IPS-NIHi11 (cell line): ENCODE measurements at regions not wholly inside any gene's neighbourhood (a gene's known extent, or its start where the extent isn't known, plus 50 kb on each side); places are given as distances from the start of the nearest gene placed in this dataset.

ENCODE experiments used
- DNase-seq: peaks from one replicate; pipeline ENCODE4 v3.0.0; 2012; ENCODE audit warnings: mixed read lengths, low spot score

DNA sequence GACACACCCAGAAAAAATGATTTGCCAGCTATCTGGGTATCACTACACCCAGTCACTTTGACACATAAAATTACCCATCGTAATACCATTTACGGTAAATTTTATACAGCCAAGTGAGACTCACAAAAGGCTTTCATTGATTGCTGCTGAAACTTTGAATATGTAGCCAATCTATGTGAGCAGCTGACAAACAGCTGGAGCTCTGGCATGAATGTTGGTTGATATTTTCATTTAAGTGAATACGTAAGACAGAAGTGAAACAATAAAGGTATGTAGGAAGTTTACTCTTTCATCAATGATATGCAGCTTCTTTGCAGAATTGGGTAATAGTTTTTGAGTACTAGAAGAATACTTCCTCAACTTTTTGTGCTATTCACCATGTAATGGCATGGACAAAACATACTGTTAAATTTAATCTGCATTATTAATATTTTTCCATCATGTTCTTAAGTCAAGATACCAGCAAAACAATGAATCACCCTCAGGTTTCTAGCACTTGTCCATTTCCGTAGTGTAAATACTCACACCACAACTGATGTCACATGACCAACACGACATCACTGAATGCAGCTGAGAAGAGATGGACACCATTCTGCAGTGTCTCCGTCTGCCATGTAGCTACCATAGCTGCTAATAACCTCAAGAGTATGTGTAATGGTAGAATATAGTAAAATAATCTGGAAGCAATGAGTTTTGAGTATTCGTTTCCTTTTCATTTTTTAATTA, 205.9 kb upstream of the HES1 start:
- DNase-seq, result no peak

DNA sequence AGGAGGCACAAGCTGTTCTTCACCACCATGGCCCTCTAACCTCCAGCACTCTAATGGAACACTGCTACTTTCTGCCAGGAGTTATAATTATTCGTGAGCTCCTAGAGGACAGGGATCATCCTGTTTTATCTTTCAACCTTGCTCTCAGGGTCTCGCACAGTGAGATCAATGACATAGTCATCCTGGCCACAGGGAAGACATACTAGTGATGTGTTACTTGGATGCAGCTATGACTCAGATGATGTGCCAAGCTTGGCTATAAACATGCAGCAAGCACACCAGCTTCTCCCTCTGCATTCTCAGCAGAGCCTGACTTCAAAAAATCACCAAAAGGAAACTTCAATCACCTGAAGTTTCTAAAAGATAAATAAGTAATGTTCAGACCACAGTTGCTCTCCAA, 203.8 kb upstream of the HES1 start:
- no peak for DNase-seq

DNA sequence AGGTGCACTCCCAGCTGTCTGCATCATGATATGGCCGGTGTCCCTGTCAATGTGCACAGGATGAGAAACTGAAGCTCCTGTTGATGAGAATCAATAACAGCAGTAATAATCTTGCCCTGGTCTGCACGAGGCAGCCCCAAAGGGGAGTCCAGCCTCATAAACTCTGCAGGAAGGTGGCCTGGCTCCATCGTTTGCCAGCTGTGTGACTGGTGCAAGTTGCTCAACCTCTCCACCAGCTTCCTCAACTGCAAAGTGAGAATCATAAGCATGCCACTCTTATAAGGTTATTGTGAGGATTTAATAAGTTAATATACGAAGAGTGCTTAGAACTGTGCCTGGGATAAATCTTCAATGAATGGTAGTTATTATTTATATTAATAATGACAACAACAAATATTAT, 203.4 kb upstream of the HES1 start:
- DNase-seq, result no peak

DNA sequence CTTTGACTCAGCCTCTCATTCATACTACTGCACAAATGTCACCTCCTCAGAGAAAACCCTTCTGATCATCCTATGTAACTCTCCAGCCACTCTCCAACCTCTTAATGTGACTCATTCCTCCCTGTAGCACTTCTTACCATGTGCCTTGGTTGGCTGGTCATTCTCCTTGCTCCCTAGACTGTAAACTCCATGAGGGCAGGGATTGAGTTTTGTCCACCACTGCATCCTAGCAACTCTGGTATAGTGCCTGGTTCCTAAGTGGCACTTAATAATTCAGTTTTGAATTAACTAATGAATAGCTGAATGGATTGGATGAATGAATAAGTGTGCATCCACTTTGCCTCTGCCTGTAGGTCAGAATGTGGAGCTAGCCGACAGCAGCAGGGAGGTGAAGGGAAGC, 202.5 kb upstream of the HES1 start:
- DNase-seq, result no peak

DNA sequence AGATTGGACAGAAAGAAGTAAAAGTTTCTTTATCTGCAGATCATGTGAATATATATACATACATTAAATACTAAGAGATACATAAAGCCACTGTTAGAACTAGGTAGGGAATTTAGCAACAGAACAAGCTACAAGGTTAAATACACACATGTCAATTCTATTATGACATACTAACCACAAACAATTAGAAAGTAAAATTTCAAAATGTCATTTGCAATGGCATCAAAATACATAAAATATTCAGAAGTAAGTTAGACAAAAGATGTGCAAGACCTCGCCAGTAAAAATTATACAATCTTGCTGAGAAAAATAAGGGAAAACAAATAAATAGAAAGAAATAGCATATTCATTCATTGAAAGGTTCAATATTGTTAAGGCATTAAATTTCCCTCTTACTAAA, 200.0 kb upstream of the HES1 start:
- no peak for DNase-seq

DNA sequence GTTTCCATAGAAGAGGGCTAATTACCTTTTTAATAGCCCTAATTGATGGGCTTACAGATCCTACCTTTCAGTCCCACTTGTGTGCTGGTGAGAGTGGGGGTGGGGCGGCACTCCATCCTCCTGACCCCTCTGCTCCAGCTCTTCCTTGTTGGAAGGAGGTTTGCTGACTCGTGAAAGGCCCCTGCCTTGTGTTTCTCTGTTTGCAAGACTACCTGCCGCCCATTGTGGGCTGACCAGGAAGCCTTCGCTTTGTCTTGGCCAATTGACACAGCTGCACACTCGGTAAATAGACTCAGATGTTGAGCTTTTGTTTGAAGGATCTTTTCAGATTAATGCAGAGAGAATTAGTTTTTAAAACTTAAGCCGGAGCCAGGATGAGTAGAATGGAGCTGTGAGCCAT, 197.3 kb upstream of the HES1 start:
- no peak for DNase-seq

DNA sequence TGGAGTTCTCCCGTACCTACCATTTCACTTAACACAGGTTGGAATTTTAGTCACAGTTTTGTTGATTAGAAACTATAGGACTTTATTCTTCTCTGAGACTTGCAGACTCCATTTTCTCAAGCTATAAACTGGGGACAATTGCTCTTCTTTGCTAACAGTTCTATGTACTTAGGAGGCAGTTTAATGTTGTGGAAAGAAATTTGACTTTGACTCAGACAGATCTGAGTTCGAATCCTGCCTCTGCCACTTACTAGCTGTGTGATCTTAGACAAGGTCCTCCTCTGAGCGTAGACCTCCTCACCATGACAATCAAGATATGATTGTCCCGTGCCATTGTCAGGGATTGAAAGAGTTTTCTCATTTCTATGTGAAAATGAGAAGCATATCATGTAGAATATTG, 196.4 kb upstream of the HES1 start:
- DNase-seq, result no peak

DNA sequence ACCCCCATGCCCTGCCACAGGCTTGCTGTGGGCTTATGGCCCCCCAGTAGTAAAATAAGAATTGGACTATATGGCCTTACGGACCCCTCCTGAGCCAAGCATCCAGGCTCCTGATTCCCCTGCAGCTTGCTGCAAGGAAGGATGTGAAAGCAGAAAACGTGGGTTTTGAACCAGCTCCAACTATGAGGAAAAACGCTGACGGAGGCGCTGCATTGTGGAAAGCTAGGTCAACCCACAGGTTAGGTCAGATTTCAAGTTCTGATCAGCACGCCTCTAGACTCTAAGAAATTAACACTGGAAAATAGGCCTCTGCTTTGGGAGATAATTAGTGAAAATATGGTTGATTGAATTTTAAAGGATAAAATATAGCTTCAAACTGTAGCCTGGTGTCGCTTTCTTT, 195.4 kb upstream of the HES1 start:
- no peak for DNase-seq

DNA sequence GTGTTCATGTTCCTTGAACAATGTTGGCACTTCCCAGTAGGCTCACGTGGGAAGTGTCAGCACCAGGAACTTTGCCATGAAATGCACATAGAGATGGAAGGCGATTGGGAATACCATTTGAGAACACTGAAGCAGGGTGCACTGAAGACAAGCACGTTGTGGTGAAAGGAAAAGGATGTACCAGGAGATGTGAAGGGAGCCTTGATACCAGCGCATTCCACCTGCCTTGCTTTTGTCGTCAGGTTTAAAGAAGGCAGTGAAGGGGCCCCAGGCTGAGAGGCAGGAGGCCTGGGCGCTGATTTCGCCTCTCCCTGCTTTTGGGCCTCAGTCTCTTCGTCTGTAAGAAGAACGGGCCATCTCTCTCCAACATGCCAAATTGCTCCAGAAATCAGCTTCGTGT, 194.5 kb upstream of the HES1 start:
- DNase-seq, result no peak

DNA sequence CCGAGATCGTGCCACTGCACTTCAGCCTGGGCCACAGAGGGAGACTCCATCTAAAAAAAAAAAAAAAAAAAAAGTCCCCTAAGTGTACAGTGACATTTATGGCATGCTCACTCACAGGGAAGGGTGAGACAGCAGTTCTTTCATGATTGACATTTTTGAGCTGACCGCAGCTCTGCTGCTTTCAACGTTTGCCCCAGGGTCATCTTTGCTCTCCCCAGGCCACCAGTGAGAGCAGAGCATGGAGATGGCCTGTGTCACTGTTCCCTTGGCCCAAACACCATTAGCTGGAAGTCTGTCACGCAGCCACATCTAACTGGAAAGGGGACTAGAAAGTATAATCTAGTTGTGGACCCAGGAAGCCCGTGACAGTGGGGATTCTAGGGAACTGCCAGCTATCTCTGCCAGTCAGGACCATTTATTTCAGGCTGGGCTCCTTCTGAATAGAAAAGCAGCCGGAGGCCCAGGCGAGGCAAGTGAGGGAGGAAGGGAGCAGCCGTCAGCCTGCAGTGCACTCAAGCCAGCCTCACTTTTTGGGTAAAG, 193.4 kb upstream of the HES1 start:
- DNase-seq, result no peak

DNA sequence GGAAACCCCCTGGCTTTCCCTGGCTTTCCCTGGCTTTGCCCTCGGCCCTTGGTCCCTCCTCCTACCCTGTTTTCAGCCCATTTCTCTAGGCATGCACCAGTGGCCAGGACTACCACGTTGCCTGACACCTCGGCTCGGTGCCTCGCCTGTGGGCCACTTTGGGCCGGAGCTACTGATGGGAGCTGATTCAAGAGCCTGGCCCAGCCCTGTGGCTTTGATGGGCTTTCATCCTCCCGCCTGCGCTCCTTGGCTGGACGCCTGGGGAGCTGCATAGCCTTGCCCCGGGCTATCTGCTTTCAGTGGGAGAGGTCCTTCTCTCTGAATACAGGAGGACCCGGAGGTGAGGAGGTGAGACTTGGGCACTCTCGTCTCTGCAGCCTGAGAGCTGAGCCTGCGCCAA, 192.7 kb upstream of the HES1 start:
- peak; percentile 43 for DNase-seq

DNA sequence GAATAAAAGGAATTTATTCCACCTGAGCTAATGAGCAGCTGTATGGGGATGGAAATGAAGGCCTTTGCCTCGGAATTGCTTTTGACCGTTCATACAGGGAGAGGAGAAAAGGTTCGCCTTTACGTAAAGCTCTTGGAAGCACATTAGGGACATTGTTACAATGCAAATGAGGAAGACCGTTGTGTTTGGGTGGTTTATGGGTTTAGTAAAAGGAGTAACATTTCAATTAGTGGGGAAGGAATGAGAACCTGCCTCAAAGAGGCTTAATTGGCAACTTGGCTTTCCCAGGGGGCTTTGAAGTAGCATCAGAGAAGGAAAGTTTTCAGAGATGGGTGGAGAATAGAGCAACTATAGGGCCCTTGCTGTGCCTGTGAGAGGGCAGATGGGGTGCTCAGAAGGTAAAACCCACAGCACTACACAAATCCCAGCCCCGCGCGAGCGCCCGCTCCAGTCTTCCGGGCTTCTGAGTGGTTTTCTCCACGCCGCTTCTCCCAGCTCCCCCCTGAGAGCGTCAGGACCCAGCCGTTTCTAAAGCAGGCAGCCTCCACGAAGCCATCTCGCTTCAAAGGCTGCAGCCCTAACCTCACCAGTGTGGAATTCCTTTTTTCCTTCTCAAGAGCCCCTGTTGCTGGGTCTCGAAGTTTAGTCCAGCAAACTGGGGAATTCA, 192.0 kb upstream of the HES1 start:
- DNase-seq, result no peak

DNA sequence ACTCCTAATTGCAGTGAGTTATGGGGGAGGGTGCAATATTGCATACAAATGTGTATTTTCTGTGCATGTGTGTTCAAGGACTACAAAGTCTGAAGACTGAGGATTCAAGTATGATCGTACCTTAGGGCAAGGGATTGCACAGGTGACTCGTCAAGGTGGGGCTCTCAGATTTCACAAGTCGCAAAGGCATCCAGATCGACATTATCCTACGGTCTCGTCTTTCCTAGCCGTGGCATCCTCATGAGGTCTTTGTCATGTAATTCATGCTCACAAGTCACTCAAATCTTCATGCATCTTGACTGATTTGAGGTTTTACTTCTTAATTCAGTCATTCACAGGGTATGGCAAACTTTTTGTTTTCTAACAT, 191.4 kb upstream of the HES1 start:
- DNase-seq, result no peak

DNA sequence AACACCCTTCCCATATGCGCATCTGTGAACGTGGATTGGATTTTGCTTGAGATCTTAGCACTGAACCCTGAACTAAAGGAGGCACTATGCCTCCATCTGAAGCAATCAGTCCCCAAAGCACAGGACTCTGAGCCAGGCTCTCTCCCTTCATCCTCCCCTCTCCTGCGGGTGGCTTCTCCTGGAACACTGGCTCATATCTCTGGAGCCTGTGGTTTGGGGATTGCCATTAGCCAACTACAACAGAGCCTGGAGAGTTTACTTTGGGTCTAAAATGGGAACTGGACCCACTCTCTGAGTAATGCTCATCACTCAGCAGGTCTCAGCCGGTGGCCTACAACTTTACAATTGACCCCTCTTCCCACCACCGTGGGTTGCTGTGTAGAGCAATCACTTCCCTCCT, 190.8 kb upstream of the HES1 start:
- DNase-seq, result no peak

DNA sequence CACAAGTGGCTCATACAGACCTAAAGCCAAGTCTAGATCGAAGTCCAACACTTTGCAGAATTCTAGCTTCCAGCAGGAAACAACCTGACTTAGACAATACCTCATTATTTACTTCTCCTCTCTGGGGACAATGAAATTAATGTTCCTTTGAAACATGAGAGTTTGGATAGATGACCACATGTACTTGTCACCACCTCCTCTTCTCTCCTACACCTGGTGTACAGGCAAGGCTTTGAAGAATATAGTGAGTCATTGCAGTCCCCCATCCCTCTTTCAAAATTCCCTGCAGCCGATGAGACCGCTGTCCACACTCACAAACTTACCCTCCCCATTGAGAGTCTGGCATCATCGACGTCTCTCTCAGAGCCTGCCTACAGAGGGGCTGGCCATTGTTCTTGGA, 189.0 kb upstream of the HES1 start:
- peak; percentile 38 for DNase-seq

DNA sequence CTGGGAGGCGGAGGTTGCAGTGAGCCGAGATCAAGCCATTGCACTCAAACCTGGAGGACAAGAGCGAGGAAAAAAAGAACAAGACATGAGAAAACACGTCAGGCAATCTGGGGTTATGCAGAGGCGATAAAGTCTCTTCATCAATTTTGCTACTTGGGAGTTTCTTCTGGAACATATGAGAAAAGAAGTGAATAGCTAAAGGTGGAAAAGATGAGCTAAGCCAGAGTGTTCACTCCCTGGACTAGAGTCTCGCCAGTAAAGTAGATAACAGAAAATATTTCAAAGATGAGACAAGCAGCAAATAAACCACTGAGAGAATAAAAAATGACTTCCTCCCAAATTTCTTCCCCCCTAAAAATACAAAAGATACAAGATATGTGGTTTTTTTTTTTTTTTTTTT, 188.4 kb upstream of the HES1 start:
- DNase-seq, result no peak

DNA sequence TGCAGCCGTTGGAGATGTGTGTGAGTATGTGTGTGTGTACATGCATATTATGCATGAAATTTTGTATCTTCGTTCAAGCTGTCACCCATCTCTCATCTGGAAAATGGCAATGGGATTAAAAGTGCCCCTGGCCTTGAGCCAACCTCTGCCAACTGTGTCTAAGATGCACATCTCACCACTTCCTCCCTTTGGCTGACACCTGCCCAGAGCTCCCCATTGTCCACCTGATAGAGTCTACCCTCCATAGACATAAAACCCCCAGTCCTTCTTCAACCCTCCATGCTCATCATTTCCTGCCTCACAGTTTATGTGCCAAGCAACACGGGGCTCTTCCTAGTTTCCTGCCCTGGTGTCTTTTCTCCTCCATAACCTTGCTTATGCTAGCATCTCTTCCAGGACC, 187.5 kb upstream of the HES1 start:
- no peak for DNase-seq

DNA sequence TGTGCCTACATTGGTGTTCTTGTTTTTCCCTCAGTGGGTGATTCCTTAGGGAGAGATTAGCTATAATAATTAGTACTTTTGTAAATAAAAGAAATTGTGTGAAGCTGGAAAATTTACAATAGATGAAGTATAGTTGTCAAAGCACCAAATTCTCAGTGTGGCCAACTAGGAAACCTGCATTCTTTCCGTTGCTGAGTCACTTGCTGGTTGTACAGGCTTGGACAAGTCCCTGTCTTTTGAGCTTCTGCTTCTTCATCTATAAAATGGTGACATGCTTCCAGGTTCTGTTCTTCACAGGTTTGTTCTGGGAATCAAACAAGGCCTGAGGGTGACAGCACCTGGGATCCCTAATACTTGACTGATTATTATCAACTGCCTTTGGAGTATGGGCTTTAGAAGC, 184.1 kb upstream of the HES1 start:
- DNase-seq, result no peak

DNA sequence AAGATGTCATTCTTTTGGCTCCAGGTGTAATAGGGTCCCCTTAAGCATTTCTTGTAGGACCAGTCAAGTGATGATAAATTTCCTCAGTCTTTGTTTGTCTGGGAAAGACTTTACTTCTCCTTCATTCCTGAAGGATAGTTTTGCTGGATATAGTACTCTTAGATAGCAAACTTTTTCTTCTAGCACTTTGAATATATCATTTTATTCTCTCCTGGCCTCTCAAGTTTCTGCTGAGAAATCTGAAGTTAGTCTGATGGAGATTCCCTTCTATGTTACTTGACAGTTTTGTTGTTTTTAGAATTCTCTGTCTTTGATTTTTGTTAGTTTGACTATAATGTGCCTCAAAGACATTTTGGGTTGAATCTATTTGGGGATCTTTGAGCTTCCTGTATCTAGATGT, 181.2 kb upstream of the HES1 start:
- no peak for DNase-seq

DNA sequence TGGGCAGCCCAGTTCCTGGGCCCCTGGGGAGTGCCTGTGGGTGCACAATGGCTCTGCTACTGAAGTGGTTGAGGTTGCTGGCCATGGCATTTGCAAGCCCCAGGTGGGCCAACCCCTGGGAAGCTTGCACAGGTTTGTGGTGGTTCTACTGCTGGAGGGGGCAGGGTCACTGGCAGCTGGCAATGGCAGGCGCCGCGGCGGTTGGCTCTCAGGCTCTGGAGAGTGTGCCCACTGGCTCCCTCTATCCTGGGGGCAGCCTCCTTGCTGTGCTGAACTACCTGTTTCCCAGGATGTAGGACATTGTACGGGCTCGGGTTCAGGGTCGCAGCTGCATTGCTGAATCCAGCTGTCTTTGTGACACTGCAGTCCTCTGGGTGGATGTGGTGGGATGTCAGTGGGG, 180.2 kb upstream of the HES1 start:
- no peak for DNase-seq

DNA sequence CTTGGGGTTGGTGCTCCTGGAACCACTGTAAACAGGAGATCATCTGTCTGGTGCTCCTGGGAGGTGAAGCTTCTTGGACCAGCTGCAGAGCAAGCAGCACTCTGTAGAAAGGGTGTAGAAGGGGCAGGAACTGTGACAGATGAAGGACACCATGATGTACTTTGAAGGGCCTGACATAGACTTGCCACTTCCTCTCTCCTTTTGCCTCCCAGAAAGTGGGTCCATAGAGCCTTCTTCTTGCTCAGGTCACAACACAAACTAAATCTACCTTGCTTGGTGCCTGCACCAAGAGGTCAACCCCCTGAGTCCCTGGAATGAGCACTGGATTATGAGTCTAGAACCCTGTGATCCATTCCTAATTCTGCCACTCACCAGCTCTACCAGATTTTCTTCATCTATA, 176.1 kb upstream of the HES1 start:
- no peak for DNase-seq

DNA sequence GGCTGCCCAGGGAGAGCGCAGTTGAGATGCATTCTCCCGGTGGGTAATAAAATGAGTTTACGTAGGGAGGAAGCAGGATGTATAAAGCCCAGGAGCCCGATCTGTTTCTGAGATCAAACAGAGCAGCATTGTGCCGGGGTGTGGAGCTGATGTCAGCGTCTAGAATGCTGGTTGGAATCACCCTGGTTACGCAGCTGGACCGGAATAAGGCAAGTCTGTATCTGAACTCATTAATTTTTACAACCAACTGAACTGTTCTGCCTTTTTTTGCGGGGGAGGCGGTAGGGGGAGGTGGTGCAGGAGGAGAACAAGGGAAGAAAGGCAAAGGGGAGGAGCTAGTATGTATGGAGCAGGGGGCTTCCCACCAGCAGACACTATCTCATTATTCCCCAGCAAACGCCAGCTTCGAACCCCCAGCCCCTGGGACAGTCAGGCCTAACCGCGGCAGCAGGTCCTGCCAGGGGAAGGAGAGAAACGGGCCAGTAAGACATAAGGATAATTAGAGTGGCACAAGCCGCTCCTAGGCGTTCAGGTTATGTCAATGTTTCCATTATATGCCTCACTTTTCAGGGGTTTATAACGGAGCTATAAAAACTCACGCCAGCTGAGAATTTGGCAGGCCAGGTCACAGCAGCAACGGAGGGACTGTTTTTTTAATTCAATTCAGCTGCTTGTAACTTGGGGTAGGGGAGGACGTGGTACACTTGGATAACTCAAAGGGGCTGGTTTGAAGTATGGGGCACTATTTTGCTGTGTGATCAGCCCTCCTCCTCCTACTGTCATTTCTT, 175.3 kb upstream of the HES1 start:
- DNase-seq, result no peak

DNA sequence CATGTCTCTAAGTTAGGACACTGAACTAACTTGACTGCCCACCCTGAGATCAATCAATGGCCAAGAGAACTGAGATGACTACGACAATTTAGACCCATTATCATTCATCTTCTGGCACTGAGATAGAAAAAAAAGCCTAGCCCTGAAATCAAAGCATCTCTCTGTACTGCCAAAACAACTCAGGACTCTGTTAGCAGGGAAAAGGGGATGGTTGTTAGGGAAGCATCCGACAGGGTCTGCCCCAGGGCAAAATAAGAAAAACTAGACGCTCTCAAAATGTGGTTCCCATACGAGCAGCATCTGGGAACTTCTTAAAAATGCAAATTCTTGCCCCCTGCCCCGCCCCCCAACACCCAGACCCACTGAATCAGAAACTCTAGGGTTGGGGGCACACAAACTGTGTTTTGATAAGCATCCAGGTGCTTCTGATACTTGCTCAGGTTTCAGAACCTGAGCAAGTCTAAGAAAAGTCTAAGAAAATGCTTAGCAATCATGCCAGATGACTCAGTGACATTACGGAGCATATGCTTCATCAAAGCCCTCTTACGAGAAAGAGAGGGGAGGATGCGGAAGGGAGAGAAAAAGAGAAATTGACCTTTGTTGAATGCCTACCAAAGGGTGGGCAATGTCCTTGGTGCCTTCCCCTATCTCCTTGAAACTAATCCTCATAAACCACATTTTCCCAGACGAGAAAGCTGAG, 172.8 kb upstream of the HES1 start:
- DNase-seq, result no peak
